Thyroid gland (tissue), 4 donors: ENCODE measurements at regions not wholly inside any gene's neighbourhood (a gene's known extent, or its start where the extent isn't known, plus 50 kb on each side); places are given as distances from the start of the nearest gene placed in this dataset.

Experiments
- DNase-seq, 2 donors: peaks; one replicate each; pipeline ENCODE4 v3.0.0-alpha.2; 2019
- H3K27ac ChIP-seq, 3 donors: fragments of 200-600 bp; sonication (generic); 1 replicate in 2 of 3; 2 replicates in 1 of 3; pipeline ENCODE4 v1.5.1; 2016 to 2019; ENCODE audit warnings: mild to moderate bottlenecking in 1 of 3, moderate library complexity in 1 of 3
- H3K27me3 ChIP-seq: fragments of 200-600 bp; sonication (generic); one replicate; pipeline ENCODE4 v1.5.1; 2019
- H3K36me3 ChIP-seq, 2 donors: fragments of 200-600 bp; sonication (generic); one replicate each; pipeline ENCODE4 v1.5.1; 2016 to 2019
- H3K4me1 ChIP-seq, 2 donors: fragments of 200-600 bp; sonication (generic); one replicate each; pipeline ENCODE4 v1.5.1; 2017 to 2019
- H3K4me3 ChIP-seq, 3 donors: fragments of 200-600 bp; sonication (generic); replicated peaks in 1 of 3; 1 replicate in 2 of 3; 2 replicates in 1 of 3; pipeline ENCODE4 v1.5.1; 2016; ENCODE audit warnings: mild to moderate bottlenecking in 1 of 3
- H3K9me3 ChIP-seq: fragments of 200-600 bp; sonication (generic); one replicate; pipeline ENCODE4 v1.5.1; 2017
- CTCF ChIP-seq, 6 experiments: fragments of 200-600 bp in 3 of 6; fragments of 450-650 bp in 3 of 6; sonication (generic) in 3 of 6; IDR thresholded peaks; one replicate each; pipeline ENCODE4 v1.5.1; 2016 to 2019; ENCODE audit warnings: antibody characterized with exemption in 6 of 6, mild to moderate bottlenecking in 2 of 6, inconsistent platforms in 1 of 6, moderate library complexity in 1 of 6
- POLR2A ChIP-seq, 2 donors: fragments of 450-650 bp; IDR thresholded peaks; one replicate each; pipeline ENCODE4 v1.6.1; 2017; ENCODE audit warnings: antibody characterized with exemption in 2 of 2, mild to moderate bottlenecking in 2 of 2, moderate library complexity in 1 of 2
- WGBS, 2 donors: methylation state at CpG; one replicate each; pipeline ENCODE4 v1.1.5; 2017; 5-methylcytosine and 5-hydroxymethylcytosine counted together
- intact Hi-C: fragments of 100-400 bp; cut with DNase I; formaldehyde crosslinking; loops from one replicate; pipeline ENCODE4 v1.15.1; 2023

- TF ChIP-seq CTCF (IDR thresholded peaks at IDR 0.05): no peak
- WGBS, 2 donors: 64 to 68% methylated on average over 9 of the region's 9 CpGs
- Histone ChIP-seq H3K4me1 (no peaks in the 10 kb centered on the region), H3K36me3 (no peaks in the 10 kb centered on the region), H3K9me3 (no peaks in the 10 kb centered on the region), H3K4me3 (no peak overlapping the region), H3K27ac (no peak overlapping the region), H3K27me3 (no peaks in the 10 kb centered on the region)
- no peak for DNase-seq
- intact Hi-C loops: no loop called here
Observed at GRCh38 chr6:1027109-1027794, 284.6 kb upstream of the FOXQ1 start.

GRCh38 chr6:1025821-1026220 lies 286.1 kb upstream of the FOXQ1 start:
- Histone ChIP-seq H3K27ac (no peak overlapping the region), H3K4me1 (no peaks in the 10 kb centered on the region), H3K36me3 (no peaks in the 10 kb centered on the region), H3K4me3 (no peak overlapping the region), H3K27me3 (no peaks in the 10 kb centered on the region), H3K9me3 (no peaks in the 10 kb centered on the region)
- 96 to 100% methylated on average over 3 of the region's 3 CpGs for WGBS, 2 donors
- TF ChIP-seq POLR2A (IDR thresholded peaks at IDR 0.05) (no peak), CTCF (IDR thresholded peaks at IDR 0.05) (no peak)
- no peak for DNase-seq
- intact Hi-C loops: no loop called here

- TF ChIP-seq CTCF (IDR thresholded peaks at IDR 0.05) (no peak), POLR2A (IDR thresholded peaks at IDR 0.05) (no peak)
- Histone ChIP-seq H3K27ac (no peak overlapping the region), H3K4me1 (no peaks in the 10 kb centered on the region), H3K4me3 (no peak overlapping the region), H3K36me3 (no peaks in the 10 kb centered on the region), H3K27me3 (no peaks in the 10 kb centered on the region), H3K9me3 (no peaks in the 10 kb centered on the region)
- 74 to 75% methylated on average over 9 of the region's 9 CpGs for WGBS, 2 donors
- intact Hi-C loops: no loop called here
- DNase-seq: no peak
Observed at GRCh38 chr6:1024587-1024986, 287.3 kb upstream of the FOXQ1 start.

- Histone ChIP-seq H3K9me3 (no peaks in the 10 kb centered on the region), H3K4me1 (no peaks in the 10 kb centered on the region), H3K27ac (no peak overlapping the region), H3K36me3 (no peaks in the 10 kb centered on the region), H3K27me3 (no peaks in the 10 kb centered on the region), H3K4me3 (no peak overlapping the region)
- no peak for DNase-seq
- 89 to 90% methylated on average over 6 of the region's 6 CpGs for WGBS, 2 donors
- TF ChIP-seq POLR2A (IDR thresholded peaks at IDR 0.05) (no peak), CTCF (IDR thresholded peaks at IDR 0.05) (no peak)
- intact Hi-C loops: no loop called here
Observed at GRCh38 chr6:1024161-1024560, 287.7 kb upstream of the FOXQ1 start.

- H3K9me3 ChIP-seq: no peaks in the 10 kb centered on the region
- 96 to 100% methylated on average over 2 to 4 of the region's 4 CpGs for WGBS, 2 donors
- H3K4me1 ChIP-seq: no peaks in the 10 kb centered on the region
- no peak overlapping the region for H3K4me3 ChIP-seq
- no peaks in the 10 kb centered on the region for H3K36me3 ChIP-seq
- intact Hi-C loops: no loop called here
- H3K27me3 ChIP-seq: no peaks in the 10 kb centered on the region
- no peak overlapping the region for H3K27ac ChIP-seq
- TF ChIP-seq CTCF (IDR thresholded peaks at IDR 0.05) (no peak), POLR2A (IDR thresholded peaks at IDR 0.05) (no peak)
- no peak for DNase-seq
Observed at GRCh38 chr6:1023229-1023628, 288.7 kb upstream of the FOXQ1 start.
